GM12891 (cell line): ENCODE measurements at regions not wholly inside any gene's neighbourhood (a gene's known extent, or its start where the extent isn't known, plus 50 kb on each side); places are given as distances from the start of the nearest gene placed in this dataset.

ENCODE experiments used
- DNase-seq: peaks from one replicate; pipeline ENCODE4 v3.0.0; 2011; ENCODE audit warnings: low spot score; ENCODE audit not compliant: insufficient read length
- FAIRE-seq: peaks from 2 replicates; lab custom pipeline; 2011; peaks lifted over from hg19 to GRCh38; lab: Jason Lieb, UNC
- PAX5 ChIP-seq: IDR thresholded peaks from 2 replicates; pipeline ENCODE4 v1.6.1; 2011; ENCODE audit warnings: low read length, moderate library complexity, mild to moderate bottlenecking; ENCODE audit not compliant: insufficient read depth, severe bottlenecking
- POLR2A ChIP-seq: IDR thresholded peaks from 2 replicates; pipeline ENCODE4 v1.6.1; 2011; ENCODE audit warnings: low read depth, low read length, control low read depth
- POLR2AphosphoS5 ChIP-seq: IDR thresholded peaks from 2 replicates; pipeline ENCODE4 v1.6.1; 2011; ENCODE audit warnings: low read depth, low read length, control low read depth
- POU2F2 ChIP-seq: IDR thresholded peaks from 2 replicates; pipeline ENCODE4 v1.6.1; 2011; ENCODE audit warnings: low read depth, mild to moderate bottlenecking, control low read depth, low read length, moderate library complexity
- SPI1 ChIP-seq: IDR thresholded peaks from 2 replicates; pipeline ENCODE4 v1.6.1; 2011; ENCODE audit warnings: low read depth, low read length, control low read depth
- TAF1 ChIP-seq: IDR thresholded peaks from 2 replicates; pipeline ENCODE4 v1.6.1; 2011; ENCODE audit warnings: low read depth, low read length, control low read depth

GRCh38 chr5:52392321-52392720, 395.4 kb upstream of the ITGA1 start:
- TF ChIP-seq TAF1 (no peak), SPI1 (no peak), POLR2AphosphoS5 (no peak), POLR2A (no peak), POU2F2 (no peak), PAX5 (no peak)
- FAIRE-seq (no peak), DNase-seq (no peak)

GRCh38 chr5:52409835-52410234, 377.9 kb upstream of the ITGA1 start:
- TF ChIP-seq POLR2AphosphoS5 (no peak), PAX5 (no peak), POLR2A (no peak), POU2F2 (no peak), SPI1 (no peak), TAF1 (no peak)
- DNase-seq (no peak), FAIRE-seq (no peak)

- DNase-seq = no peak
- no peak for FAIRE-seq
- TF ChIP-seq TAF1 (no peak), SPI1 (no peak), POLR2A (no peak), POU2F2 (no peak), PAX5 (no peak), POLR2AphosphoS5 (no peak)
These were observed 368.4 kb upstream of the ITGA1 start for GRCh38 chr5:52419357-52419756.

- TF ChIP-seq PAX5 = no peak
- TF ChIP-seq TAF1 = no peak
- TF ChIP-seq POLR2AphosphoS5 = no peak
- no peak for TF ChIP-seq POU2F2
- TF ChIP-seq POLR2A = no peak
- no peak for TF ChIP-seq SPI1
- FAIRE-seq (no peak), DNase-seq (no peak)
These were observed 360.1 kb upstream of the ITGA1 start for GRCh38 chr5:52427615-52428014.

GRCh38 chr5:52428977-52429489, 358.7 kb upstream of the ITGA1 start:
- no peak for DNase-seq
- no peak for FAIRE-seq
- TF ChIP-seq SPI1 (no peak), POU2F2 (no peak), POLR2AphosphoS5 (no peak), PAX5 (no peak), POLR2A (no peak), TAF1 (no peak)

GRCh38 chr5:52441768-52442167, 345.9 kb upstream of the ITGA1 start:
- DNase-seq (no peak), FAIRE-seq (no peak)
- no peak for TF ChIP-seq POLR2AphosphoS5
- TF ChIP-seq POU2F2 = no peak
- no peak for TF ChIP-seq PAX5
- TF ChIP-seq TAF1 = no peak
- no peak for TF ChIP-seq POLR2A

- TF ChIP-seq SPI1 = no peak
- TF ChIP-seq POLR2A = no peak
- FAIRE-seq (no peak), DNase-seq (no peak)
These were observed 344.5 kb upstream of the ITGA1 start for GRCh38 chr5:52443187-52443586.

- FAIRE-seq (no peak), DNase-seq (no peak)
- TF ChIP-seq SPI1 = no peak
- no peak for TF ChIP-seq POLR2AphosphoS5
- TF ChIP-seq PAX5 = no peak
- TF ChIP-seq TAF1 = no peak
- TF ChIP-seq POLR2A = no peak
- TF ChIP-seq POU2F2 = no peak
These were observed 339.6 kb upstream of the ITGA1 start for GRCh38 chr5:52448111-52448510.

- no peak for FAIRE-seq
- DNase-seq = no peak
- TF ChIP-seq PAX5 (no peak), TAF1 (no peak), POLR2A (no peak), POU2F2 (no peak), SPI1 (no peak), POLR2AphosphoS5 (no peak)
These were observed 338.2 kb upstream of the ITGA1 start for GRCh38 chr5:52449516-52449915.

GRCh38 chr5:52452098-52452497, 335.6 kb upstream of the ITGA1 start:
- no peak for DNase-seq
- FAIRE-seq = no peak
- TF ChIP-seq POLR2A (no peak), POLR2AphosphoS5 (no peak), POU2F2 (no peak)
